GM12864 (cell line): ENCODE measurements at regions not wholly inside any gene's neighbourhood (a gene's known extent, or its start where the extent isn't known, plus 50 kb on each side); places are given as distances from the start of the nearest gene placed in this dataset.

Experiments
- DNase-seq: peaks from one replicate; pipeline ENCODE4 v3.0.0-alpha.2; 2011; ENCODE audit warnings: low read depth
- H3K4me3 ChIP-seq: 2 replicates; pipeline ENCODE4 v1.5.1; 2011; ENCODE audit warnings: mild to moderate bottlenecking, low read depth, low read length, control low read depth
- TF ChIP-seq, protein P1 (sequence below): IDR thresholded peaks from 2 replicates; pipeline ENCODE4 v1.5.1; 2011; ENCODE audit warnings: low read depth, mild to moderate bottlenecking, moderate library complexity, low read length, control low read depth, inconsistent platforms; ENCODE audit errors: missing control alignments

DNA sequence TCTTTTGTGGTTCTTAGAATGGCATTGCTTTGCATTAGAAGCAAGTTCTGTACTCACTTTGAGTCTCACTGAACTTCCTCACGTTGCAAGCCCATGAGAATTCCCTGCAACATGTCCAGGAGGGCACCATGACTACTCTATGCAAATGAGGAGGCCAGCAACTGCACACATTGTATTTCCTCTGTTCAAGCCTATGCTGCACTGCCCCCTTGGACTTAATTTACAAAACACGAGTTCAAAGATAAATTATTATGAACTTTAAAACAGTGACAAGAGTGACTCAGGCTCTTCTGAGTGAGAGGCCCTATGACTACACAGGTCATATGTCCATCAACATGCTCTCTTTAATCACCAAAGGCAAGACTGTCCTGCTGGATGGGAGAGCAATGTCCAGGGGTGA is 484.2 kb upstream of the ATP11B start:
- H3K4me3 ChIP-seq: no peak overlapping the region
- DNase-seq: no peak
- TF ChIP-seq, protein P1, sequence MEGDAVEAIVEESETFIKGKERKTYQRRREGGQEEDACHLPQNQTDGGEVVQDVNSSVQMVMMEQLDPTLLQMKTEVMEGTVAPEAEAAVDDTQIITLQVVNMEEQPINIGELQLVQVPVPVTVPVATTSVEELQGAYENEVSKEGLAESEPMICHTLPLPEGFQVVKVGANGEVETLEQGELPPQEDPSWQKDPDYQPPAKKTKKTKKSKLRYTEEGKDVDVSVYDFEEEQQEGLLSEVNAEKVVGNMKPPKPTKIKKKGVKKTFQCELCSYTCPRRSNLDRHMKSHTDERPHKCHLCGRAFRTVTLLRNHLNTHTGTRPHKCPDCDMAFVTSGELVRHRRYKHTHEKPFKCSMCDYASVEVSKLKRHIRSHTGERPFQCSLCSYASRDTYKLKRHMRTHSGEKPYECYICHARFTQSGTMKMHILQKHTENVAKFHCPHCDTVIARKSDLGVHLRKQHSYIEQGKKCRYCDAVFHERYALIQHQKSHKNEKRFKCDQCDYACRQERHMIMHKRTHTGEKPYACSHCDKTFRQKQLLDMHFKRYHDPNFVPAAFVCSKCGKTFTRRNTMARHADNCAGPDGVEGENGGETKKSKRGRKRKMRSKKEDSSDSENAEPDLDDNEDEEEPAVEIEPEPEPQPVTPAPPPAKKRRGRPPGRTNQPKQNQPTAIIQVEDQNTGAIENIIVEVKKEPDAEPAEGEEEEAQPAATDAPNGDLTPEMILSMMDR: no peak

DNA sequence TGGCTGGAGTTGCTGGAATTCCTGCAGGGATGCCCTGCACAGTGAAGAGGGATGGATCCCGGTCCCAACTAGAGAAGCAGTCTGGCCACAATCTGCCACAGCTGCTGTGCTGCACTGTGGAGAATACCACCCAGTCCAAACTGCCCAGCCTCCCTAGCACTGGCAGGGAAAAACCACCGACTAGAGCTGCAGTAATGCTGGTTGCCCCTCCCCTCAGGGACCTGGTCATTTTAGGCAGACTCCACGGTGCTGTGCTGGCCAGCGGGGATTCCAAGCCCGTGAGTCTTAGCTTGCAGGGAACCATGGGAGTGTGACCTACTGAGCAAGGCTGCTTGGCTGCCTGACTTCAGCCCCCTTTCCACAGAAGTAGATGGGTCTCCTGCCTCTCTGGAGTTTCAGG is 478.0 kb upstream of the ATP11B start:
- no peak for DNase-seq
- TF ChIP-seq, protein P1: no peak

DNA sequence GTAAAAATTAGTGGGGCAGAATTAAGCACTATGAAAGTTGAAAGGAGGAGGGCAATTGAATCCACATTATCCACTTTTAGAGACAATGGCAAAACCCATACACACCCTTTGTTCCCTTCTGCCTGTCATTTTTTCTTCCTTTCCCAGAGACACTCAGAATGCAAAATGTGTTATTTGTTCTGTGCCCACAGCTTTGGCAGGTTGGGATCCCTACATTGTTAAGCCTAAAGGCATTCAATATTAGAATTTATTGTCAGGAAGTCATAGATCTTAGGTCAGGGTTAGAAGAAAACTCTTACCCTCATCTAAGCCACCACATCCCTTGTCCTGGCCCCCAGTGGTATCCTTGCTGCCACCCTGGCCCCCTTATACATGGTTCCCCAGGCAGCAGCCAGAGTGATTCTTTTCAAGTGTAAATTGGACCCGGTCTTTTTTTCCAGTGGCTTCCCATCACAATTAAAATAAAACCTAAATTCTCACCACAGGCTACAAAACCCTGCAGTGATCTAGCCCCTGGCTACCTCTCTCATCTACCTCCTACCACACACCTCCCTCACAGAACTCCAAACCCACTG is 470.1 kb upstream of the ATP11B start:
- TF ChIP-seq, protein P1: no peak
- H3K4me3 ChIP-seq: no peak overlapping the region
- DNase-seq: no peak

More for the DNA sequence above, 478.0 kb upstream of the ATP11B start:
- no peak overlapping the region for H3K4me3 ChIP-seq

DNA sequence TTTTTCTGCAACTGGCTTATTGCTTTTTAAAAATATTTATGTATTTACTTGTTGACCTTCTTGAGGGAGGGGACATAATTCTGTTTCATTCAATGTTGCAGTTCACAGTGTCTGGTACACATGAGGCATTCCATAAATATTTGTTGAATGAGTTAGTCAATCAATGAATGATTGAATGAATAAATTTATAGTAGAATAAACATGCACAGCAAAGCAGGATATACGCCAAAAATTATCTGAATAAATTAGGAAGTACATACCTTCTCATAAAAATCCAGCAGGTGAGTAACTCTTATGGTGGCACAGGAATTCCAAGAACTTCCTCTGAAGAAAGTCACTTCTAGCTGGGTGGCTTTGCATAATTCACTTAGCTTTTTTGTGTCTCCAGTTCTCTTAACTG is 469.4 kb upstream of the ATP11B start:
- DNase-seq: no peak
- TF ChIP-seq, protein P1: no peak
- no peak overlapping the region for H3K4me3 ChIP-seq

DNA sequence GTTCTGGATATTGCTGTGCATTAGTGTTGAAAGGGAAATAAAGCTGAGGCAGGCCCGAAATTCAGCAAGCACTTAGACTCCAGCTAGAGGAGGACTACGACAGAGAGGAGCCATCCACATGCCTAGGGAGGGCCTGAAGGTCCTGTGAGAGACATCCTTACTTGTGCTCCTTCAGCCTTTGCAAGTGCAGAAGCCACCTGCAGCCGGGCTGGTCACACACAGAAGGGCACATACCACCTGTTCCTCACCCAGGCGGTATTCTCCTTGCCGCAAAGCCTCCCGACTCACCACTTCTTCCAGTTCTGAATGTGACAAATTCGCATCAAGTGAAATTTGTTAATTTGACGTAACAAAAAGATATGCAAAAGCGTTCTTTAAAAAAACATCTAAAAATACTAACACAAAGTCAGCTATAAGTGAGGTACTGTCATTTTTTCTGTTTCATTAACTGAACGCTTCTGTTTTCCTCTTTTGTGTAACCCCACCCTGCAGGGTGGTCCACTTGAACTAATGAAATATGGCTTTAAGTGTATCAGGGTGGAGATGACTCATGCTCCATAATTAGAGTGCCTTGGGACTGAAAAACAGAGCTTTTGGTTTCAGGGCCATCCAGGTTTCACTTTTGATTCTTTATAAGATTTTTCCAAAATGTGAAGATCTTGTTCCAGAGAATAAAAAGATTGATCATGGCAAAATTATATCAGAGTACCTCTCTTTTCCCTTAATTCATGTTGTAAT is 467.9 kb upstream of the ATP11B start:
- TF ChIP-seq, protein P1: no peak
- DNase-seq: no peak
- H3K4me3 ChIP-seq: no peak overlapping the region

DNA sequence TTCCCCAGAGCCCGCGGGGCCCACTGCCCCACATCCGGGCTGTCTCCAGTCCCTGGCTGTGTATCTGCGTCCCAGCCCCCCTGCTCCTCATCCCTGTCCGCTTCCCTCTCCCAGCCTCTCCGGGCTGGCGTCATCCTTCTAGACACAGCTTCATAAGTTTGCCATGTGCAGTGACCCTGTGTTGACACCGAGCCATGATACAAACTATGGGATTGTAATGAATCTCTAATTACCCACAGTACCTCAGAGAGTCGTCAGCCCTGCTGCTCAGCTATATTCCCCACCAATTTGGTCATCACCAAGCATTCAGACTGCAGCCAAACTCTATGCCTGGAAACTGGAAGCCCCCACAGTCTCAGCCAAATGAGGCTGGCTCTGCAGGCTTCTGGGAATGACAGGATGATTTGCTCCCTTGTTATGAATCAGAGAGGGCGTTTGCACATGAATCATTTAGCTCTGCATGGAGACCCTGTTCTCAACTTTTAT is 466.1 kb upstream of the ATP11B start:
- TF ChIP-seq, protein P1: no peak
- no peak overlapping the region for H3K4me3 ChIP-seq
- no peak for DNase-seq
